GM21529 (cell line): ENCODE measurements at regions not wholly inside any gene's neighbourhood (a gene's known extent, or its start where the extent isn't known, plus 50 kb on each side); places are given as distances from the start of the nearest gene placed in this dataset.

Experiments
- ATAC-seq: cut with Tn5 transposase; IDR thresholded peaks from one replicate; pipeline ENCODE4 v1.9.1; 2021; ENCODE audit not compliant: unreplicated experiment

DNA sequence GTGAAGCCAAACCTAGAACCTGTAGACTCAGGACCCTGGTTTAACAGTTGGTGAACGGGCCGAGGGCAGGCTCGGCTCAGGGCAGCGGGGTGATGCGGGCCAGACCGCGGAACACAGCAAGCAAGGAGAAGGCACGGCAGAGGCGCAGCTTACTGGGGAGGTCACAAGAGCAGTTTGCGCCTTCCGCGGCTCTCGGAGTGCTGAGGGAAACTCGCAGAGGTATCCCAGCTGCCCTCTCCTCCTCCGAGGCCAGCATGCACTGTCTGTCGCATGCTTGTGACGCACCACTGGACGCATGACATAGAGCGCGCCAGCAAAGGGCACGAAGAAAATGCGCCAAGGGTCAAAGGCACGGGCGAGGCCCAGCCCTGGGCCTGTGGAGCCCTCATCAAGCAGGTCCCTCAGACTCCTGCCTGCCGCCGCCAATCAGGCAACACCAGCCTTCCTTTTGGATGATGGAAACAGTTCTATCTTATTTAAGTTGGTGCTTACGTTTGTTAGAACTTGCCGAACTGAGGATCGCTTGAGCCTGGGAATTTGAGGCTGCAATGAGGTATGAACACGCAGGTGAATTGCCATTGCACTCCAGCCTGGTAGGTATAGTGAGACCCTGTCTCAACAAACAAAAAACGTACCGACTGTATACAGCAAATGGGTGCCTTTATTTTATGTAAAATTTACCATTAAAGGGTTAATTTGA lies 574.3 kb upstream of the GHITM start:
- ATAC-seq, result no peak

DNA sequence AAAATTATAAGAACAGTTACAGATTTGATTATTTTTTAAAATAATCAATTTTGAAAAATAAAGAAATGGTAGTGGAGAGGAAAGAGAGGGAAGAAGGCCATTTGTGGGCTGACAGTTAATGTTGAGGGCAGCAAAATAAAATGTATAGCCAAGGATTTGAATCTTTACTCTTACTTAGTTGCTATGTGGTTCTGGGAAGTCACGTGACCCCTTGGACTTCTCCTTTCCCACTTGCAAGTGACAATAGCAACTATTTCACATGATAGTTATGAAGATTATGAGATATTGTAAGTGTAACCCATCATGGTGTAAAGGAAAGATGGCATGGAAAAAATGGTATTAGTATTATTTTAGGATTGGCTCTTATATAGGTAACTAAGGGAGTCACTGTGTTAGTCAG lies 567.3 kb upstream of the GHITM start:
- ATAC-seq, result no peak

DNA sequence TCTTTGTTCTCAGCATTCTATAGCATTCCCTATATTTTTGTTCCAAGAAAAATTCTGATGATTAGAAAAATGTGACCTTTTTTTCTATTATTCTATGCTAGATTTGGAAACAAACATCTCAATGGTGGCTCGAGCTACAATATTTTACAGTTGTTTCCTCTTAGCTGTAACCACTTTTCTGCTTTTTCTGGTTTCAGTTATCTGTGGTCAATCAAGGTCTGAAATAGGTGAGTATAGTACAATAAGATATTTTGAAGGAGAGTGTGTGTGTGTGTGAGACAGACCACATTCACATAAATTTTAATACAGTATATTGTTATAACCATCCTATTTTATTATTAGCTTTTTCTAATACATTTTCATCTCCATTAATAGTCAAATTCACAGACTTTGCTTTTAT lies 564.5 kb upstream of the GHITM start:
- peak; percentile 73 for ATAC-seq

DNA sequence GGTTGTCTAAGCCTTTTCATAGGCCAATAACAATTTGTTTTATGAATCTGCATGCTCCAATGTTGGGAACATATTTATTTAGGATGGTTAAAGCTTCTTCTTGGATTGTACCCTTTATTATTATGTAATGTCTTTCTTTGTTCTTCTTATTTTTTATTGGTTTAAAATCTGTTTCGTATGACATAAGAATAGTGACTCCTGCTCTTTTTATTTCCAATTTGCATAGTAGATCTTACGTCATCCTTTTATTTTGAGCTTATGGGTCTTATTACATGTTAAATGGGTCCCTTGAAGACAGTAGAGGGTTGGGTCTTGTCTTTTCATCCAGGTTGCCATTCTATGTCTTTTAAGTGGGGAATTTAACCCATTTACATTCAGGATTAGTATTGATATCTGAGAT lies 561.9 kb upstream of the GHITM start:
- ATAC-seq, result no peak

DNA sequence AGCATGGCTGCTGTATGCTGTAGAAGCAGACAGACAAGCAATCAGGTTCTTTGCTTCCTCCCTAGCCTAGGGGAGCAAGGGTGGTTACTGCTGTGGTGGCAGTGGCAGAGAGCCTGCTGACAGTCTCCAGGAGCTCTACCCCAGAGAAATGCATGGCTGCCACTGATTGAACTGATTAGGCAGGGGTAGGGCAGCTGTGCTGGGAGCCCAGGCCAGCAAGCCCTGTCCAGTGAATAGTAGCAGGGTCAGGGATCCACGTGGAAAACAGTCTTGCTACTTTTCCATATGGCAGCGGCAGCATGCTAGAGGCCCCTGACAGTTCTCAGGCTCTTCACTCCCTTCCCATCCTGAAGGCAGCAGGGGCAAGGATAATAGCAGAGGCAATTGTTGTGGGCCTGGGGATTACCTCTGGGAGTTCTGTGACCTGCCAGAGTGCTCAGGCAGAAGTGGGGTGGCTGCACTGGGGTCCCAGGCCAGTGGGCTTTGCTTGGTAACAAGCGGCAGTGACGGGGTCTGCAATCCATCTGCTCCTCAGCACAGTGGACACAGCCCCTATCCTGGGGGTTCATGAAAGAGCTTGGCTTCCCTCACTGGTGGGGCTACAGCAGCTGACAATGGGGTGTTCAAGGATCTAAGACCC lies 558.8 kb upstream of the GHITM start:
- ATAC-seq, result no peak

DNA sequence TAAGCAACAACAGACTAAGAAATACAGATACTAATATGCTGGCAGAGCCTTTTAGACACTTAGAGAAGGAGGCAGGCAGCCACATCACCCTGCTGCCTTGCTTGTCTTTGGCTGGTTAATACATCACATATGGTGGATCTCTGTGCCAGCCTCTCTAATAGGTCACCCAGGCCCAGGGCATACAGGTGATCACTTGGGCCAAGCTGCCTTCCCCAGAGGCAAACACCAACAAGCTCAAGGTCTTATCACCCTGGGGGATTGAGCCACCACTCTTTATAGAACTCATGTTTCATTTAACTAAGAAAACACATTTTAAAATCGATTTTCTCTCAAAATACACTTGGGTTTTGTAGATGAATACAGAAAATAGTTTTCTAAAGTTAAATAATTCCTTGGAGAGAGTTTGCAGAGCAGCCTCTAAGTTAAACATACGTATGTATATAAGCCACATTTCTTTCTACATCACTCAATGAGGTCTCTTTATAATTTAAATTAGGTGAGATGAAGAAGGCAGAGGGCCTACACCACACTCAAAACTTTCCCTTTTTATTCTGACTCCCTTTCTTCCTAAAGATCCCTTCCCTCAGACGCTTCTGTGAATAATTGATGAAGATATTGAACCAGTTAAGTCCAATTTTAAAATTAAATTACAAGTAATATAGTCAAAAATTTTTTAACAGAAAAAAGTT lies 556.8 kb upstream of the GHITM start:
- ATAC-seq, result no peak

DNA sequence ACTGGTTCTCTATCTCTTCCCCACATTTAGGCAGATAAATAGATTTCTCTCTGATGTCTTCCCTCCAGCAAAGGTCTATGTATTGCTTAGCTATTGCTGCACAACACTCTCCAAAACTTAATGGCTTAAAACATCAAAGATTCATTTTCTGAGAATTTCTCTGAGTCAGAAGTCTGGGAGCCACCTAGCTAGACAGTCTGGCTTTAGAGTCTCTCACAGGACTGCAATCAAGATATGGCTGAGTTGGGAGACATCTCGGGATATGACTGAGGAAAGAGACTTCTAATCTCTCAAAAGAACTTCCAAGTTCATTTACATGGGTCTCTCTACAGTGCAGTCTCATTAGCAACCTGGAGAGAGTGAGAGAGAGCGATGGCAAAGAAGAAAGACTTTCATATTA lies 553.6 kb upstream of the GHITM start:
- ATAC-seq, result no peak

DNA sequence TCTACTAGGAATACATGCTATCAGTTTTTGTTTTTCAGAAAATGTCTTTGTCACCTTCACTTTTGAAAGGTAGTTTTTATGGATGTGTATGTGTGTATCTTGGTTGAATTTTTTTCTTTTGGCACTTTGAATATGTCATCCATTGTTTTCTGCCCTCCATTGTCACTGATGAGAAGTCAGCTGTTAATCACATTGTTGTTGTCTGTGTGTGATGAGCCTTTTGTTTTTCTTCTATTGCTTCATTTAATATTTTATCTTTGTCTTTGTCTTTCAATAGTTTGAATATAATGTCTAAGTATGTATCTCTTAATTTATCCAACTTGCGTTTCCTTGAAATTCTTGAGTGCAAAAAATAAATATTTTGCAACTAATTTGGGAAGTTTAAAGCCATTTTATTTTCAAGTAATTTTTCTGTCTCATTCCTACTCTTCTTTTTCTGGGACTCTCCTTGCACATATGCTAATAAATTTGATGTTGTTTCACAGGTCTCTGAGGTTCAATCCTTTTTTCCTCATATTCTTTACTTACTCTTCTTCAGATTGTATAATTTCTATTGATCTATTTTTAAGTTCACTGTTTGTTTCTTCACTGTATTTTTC lies 546.9 kb upstream of the GHITM start:
- ATAC-seq, result no peak

DNA sequence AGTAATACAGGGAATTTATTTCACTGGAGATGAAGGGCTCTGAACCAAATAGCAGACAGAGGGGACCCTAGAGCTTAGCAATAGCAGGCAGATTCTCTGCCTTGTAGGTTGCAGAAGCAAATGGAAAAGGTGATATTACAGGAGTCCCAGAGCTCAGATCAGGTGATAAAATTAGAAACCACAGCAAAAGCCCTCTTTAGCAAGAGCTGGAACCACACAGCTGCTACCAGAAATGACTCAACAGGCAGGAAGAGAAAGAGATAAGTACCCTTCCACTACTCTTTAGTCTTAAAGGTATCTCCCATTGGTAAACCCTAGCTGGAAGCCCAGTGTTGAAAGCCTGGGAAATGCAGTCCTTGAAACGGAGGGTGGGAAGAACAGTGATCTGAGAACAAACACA lies 535.6 kb upstream of the GHITM start:
- peak; percentile 99 for ATAC-seq

DNA sequence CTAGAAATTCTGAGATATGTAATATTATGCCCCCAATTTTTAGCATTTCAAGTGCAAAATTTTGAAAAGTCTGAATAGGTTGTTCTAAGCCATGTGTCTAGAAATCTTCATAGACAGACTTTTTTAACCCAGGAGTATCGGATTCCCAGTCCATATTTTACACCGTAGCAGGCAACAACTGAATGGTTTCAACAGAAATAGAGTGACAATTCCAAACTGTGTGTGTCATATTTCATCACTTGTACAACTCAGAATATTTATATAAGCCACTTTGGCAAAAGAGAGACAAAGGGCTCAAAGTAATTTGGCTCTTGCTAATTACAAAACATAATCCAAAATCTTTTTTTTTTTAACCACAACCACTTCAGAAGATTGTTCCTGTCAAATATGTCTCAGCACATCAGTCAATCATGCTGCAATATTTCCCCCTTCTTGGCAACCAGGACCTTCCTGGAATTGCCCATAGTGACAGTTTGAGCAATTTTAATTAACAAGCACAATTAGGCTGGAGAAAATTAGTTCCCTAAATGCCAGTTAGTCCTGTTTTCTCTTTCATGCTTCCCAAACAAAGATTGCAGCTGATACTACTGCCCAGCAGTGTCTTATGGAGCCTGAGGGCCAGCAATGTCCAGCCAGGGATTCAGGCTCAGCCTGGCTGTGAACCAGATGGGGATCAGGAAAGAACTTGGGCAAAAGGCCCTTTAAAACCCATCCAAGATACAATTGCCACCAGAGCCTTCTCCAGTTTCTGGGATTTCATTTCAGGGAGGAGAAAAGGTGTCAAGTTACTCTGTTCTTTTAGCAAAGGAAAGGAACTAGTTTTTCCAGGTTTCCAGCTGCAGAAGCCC lies 533.3 kb upstream of the GHITM start:
- ATAC-seq, result no peak

DNA sequence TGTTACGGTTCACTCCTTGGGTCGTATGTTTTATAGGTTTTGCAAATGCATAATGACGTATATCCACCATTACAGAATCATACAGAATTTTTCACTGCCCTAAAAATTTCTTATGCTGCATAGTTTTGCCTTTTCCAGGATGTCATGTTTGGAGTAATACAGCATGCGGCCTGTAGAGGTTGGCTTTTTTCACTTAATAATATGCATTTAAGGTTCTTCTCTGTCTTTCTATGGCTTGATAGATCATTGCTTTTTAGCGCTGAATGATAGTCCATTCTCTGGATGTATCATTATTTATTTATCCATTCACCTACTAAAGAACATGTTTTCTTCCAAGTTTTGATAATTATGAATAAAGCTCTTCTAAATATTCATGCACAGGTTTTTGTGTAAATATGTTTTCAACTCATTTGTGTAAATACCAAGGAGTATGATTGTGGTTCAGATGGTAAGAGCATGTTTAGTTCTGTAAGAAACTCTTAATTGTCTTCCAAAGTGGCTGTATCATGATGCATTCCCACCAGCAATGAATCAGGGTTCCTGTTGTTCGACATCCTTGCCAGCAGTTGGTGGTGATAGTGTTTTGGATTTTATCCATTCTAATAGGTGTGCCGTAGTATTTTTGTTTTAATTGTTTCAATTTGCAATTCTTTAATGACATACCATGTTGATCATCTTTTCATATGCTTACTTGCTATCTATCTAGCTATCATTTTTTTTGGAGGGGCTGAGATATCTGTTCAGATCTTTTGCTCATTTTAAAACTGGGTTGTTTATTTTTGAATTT lies 531.2 kb upstream of the GHITM start:
- ATAC-seq, result no peak

DNA sequence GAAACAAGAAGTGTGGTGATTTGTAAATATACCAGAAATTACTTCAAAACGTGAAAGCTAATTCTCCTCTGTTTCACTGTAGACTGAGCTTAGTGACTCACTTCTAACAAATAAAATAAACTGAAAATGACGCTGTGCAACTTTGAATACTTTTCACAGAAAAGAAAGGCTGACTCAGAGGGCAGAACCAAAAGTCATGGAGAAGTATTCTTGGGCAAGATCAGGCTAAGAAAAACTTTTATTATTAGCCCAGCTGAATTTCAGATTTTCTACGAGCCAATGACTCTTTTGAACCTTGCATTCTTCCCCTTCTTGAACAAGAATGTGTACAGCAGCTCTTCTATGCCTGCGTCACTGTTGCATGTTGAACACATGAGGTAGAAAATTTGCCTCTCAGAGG lies 527.3 kb upstream of the GHITM start:
- no peak for ATAC-seq

DNA sequence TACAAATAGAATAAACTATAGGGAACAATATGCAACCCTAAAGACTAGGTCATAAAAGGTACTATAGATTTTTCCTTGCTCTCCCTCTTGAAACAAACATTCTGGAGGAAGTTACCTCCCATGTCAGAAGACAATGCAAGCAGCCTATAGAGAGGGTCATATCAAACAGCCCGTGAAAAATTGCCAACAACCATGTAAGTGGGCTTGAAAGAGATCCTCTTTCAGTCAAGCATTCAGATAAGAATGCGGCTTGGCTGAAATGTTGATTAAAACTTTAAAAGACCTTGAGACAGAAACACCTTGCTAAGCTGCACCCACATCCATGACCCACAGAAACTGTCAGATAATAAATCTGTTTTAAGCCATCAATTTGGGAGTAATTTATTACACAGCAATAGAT lies 526.6 kb upstream of the GHITM start:
- no peak for ATAC-seq

DNA sequence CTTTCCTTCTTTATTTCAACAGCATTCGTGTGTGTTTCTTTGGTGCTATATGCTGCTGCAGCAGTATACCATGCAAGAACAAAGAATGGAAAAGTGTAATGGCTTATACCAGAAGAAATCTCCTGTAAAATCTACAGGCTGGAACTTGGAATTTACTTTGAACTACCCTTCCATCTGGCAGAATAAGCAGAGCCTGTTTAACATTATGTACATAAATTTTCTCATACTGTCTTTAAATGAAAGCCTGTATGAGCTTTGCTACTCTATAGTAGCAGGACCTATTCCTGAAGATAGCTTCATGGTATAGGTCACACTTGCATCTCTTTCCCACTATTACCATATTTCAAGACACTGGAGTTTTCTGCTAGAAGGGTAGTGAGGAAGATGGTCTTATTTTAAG lies 522.1 kb upstream of the GHITM start:
- no peak for ATAC-seq

DNA sequence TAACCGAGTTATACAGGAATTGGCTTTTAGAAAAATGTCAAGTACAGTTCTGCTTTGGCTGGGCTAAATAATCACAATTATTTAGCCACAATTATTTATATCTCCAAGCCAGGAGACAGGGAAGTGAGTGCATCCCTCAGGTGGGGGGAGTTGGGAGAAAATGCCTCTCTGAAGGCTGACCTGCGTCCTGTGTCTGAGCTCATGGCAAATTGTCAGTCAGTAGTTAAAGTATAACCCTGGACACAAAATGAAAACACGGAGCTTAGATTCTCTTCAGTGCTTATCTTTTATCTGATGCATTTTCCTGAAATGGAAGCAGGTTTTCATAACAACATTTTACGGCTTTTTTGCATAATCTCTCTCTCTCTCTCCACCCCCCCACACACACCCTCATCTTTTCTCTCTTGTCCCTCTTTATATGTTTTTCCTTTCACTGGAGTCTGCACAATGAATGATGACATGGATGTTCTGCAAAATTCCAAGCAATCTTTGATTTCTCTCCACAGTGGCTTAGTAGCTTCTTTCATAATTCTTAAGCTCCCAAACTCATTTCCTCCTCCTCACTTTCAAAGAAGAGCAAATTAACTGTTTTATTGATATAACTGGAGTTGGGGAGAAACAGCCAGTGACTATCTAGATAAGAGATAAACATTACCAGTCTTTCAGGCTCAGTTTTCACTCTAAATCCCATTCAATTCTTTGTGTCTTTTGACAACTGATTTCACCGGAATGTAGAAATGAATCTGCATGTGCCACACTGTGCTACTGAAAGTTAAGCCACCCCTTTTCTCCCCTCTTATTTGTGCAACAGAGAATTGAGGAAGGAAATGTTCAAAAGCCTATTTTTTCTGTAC lies 521.4 kb upstream of the GHITM start:
- no peak for ATAC-seq

DNA sequence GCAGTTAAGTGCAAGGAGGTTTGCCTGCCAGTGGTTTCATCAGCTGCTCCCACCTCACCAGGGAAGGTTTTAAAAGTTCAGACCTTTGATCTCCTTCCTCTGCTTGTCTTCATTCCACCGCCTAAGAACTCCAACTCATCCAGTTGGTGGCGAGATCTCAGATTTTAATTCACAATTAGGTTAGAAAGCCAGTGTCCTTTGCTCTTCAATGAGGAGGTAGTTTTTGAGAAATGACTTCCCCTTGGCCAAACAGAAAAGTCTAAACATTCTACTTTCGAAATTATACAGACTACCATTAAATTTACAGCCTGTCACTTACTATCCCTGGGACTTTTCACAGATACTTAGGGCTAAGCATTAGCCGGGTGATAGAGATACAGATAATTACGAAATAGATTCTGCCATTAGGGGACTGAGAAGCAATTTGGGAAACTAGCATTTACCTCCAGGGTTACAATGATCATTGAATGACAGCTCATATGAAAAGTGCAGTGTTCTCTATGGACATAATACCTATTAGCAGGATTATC lies 513.4 kb upstream of the GHITM start:
- no peak for ATAC-seq

DNA sequence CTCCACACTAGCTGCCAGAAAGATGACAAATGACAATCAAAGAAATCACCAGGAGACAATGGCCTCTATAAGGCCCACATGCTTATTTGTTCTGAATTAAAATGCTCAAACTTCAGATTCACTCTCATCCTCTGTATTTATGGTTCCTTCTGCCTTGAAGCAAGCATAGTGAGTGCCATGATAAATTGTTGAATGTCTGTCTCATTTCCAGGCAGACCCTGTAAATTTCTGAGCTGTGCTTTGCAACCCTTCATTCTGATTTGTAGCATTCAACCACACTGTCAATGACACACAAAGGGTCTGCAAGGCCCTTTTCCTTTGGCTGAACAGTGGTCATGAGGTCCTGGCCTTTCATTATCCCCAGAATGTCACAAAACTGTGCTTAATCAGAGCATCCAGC lies 506.6 kb upstream of the GHITM start:
- ATAC-seq, result no peak

DNA sequence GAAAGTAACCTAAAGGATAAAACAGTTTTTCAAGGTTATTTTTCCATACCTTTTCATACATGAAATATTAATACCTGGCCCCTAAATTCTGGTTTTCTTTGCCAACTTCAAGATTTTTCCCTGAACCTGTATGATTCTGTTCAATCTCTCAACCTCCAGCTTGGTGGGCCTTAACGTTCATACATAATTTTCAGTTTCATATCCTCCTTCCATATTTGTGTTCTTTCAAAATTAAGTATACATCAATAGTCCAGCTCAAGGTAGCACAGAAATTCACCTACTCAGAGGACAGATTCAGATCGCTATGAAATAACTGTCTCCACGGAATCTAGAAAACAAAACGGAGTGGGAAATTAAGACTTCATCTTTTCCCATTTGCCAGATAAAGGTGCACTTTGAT lies 505.8 kb upstream of the GHITM start:
- ATAC-seq, result no peak

DNA sequence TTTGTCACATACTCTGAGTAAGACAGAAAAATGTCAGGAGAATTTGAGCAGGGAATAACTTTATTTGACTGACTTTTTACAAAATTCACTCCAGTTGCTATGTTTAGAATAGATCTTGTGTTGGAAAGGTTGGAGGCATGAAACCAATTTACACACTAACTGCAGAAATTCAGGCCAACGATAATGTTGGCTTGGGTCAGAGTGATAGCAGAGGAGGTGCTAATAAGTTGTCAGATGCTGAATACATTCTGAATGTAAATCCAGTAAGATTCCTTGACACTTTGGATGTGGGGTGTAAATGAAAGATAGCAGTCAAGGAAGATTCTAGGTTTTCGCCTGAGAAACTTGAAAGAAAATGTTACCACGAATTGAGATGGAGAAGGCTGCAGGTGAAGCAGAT lies 502.5 kb upstream of the GHITM start:
- ATAC-seq, result no peak
